Esophagus (tissue), 2 donors: ENCODE measurements at regions not wholly inside any gene's neighbourhood (a gene's known extent, or its start where the extent isn't known, plus 50 kb on each side); places are given as distances from the start of the nearest gene placed in this dataset.

Experiments
- H3K27ac ChIP-seq, 2 donors: one replicate each; pipeline ENCODE4 v1.5.1; 2013; ENCODE audit warnings: low read depth in 2 of 2, mild to moderate bottlenecking in 2 of 2, inconsistent platforms in 1 of 2, low read length in 1 of 2, moderate library complexity in 1 of 2
- H3K27me3 ChIP-seq, 2 donors: one replicate each; pipeline ENCODE4 v1.6.1; 2013; ENCODE audit warnings: low read length in 2 of 2, control low read depth in 1 of 2, mild to moderate bottlenecking in 1 of 2; ENCODE audit not compliant: insufficient read depth in 2 of 2, control insufficient read depth in 1 of 2
- H3K36me3 ChIP-seq, 2 donors: one replicate each; pipeline ENCODE4 v1.6.1; 2013; ENCODE audit warnings: low read length in 1 of 2; ENCODE audit not compliant: control insufficient read depth in 2 of 2, insufficient read depth in 2 of 2
- H3K4me1 ChIP-seq, 2 donors: one replicate each; pipeline ENCODE4 v1.6.1; 2013; ENCODE audit warnings: low read length in 1 of 2; ENCODE audit not compliant: control insufficient read depth in 2 of 2, insufficient read depth in 2 of 2
- H3K4me3 ChIP-seq, 2 donors: one replicate each; pipeline ENCODE4 v1.5.1; 2013; ENCODE audit warnings: low read length in 2 of 2, mild to moderate bottlenecking in 2 of 2, low read depth in 1 of 2, moderate library complexity in 1 of 2
- H3K9me3 ChIP-seq, 2 donors: one replicate each; pipeline ENCODE4 v1.6.1; 2013; ENCODE audit warnings: mild to moderate bottlenecking in 2 of 2, low read depth in 1 of 2, low read length in 1 of 2, moderate library complexity in 1 of 2; ENCODE audit not compliant: control insufficient read depth in 2 of 2, insufficient read depth in 1 of 2
- WGBS, 2 donors: extraction: QIAGEN DNeasy Blood & Tissue Kit; methylation state at CpG; one replicate each; pipeline ENCODE4 v1.1.7; 2013; 5-methylcytosine and 5-hydroxymethylcytosine counted together
- donor health status: healthy with polysubstance abuse.
- donor health status: Bipolar disorder and iron deficiency.

DNA sequence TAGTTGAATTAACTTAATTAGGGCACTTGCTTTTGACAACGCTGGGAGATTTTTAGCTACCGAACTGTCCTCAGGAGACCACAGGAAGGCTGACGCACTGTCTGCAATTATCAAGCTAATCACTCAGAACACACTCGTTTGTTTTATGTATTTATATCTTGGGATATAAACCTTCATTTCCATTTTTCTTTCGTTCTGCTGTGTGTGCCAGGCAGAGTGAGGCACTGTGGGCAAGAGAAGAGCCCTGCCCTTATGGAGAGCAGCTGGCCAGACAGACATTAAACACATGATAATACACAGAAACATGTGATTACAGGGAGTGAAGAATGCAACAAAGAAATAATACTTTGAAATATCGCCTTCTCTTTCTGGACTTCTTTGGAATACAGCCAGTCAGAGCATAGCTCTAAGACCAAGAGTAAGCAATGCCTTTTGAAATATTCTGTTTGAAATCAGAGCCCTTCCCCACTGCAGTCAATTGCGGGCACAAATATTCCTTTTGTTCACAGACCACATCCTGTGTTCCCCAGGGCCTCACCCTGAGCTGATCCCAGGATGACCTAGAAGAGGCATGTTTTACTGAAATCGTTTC lies 96.8 kb downstream of the ANKRD60 start:
- H3K36me3 ChIP-seq: no peaks in the 10 kb centered on the region
- no peaks in the 10 kb centered on the region for H3K9me3 ChIP-seq
- no peak overlapping the region for H3K4me3 ChIP-seq
- H3K4me1 ChIP-seq: peaks cover 2 to 3% of the 10 kb centered on the region in 2 donors
- no peak overlapping the region for H3K27ac ChIP-seq
- 21 to 28% methylated on average over 8 of the region's 8 CpGs for WGBS, 2 donors
- H3K27me3 ChIP-seq: peaks cover 0 to 4% of the 10 kb centered on the region in 2 donors

DNA sequence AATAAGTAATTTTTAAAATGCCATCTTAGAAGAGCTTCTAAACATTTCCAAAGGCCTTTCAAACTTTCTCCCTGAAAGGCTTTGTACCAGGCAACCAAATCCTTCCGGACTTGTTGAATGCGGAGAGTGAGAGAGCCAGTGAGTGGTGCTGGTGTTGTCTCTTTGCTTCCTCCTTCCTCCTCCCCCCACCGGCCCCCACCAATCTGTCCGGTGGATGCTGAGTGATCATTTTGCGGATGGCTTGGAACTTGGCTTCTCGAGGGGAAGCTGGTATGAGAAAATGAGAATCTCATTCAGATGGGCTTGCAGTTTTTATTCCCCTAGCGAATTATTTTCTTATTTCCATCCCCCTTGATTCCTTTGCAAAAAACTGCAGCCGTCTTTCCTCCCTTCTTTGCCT lies 97.3 kb downstream of the ANKRD60 start:
- H3K4me3 ChIP-seq: no peak overlapping the region
- H3K27me3 ChIP-seq: peaks cover 0 to 4% of the 10 kb centered on the region in 2 donors
- peaks cover 2 to 3% of the 10 kb centered on the region in 2 donors for H3K4me1 ChIP-seq
- 44 to 45% methylated on average over 8 of the region's 8 CpGs for WGBS, 2 donors
- H3K36me3 ChIP-seq: no peaks in the 10 kb centered on the region
- H3K27ac ChIP-seq: peak overlapping the region in 1 of 2 donors; percentile 27
- H3K9me3 ChIP-seq: no peaks in the 10 kb centered on the region

DNA sequence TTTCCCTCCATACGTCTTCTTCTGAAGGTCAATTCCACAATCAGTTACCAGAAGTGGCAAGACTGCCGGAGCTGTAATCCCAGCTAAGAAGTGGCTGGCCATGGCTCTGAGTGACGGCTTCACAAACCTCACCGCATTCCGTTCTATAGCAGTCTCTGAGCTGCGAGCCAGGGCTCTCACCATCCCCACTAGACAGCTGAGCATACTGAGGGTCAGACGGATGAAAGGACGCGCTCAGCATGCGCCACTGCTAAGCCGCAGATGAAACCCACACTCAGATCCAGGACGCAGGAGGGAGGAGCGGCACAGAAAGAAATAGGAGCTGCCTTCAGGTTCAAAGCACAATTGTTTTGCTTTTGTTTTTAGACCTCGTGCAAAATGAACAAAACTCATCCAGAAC lies 97.9 kb downstream of the ANKRD60 start:
- 84% methylated on average over 14 of the region's 14 CpGs for WGBS, 2 donors
- Histone ChIP-seq H3K9me3 (no peaks in the 10 kb centered on the region), H3K27me3 (peaks cover 0 to 4% of the 10 kb centered on the region in 2 donors), H3K36me3 (no peaks in the 10 kb centered on the region), H3K27ac (no peak overlapping the region), H3K4me3 (no peak overlapping the region), H3K4me1 (peaks cover 2 to 3% of the 10 kb centered on the region in 2 donors)

DNA sequence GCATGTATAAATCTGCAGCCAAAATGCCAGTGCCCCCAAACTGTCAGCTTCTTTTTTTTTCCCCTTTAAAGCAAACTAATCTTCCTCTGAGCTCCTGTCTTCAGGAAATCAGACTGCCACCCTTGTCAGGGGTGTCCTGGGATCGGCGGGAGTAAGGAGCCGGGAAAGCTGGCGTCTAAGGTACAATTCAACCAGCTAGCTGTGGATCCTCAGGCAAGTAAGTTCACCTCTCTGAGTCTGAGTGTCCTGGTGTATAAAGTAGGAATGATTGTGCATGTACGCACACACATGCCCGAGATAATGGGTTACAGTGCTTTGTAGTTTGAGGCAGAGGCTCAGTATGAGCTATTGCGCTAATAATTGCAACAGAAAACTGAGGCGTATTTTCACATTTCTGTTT lies 98.3 kb downstream of the ANKRD60 start:
- Histone ChIP-seq H3K4me1 (no peaks in the 10 kb centered on the region), H3K4me3 (no peak overlapping the region), H3K27ac (no peak overlapping the region), H3K9me3 (no peaks in the 10 kb centered on the region), H3K36me3 (no peaks in the 10 kb centered on the region), H3K27me3 (peaks cover 0 to 4% of the 10 kb centered on the region in 2 donors)
- WGBS, 2 donors: 89 to 91% methylated on average over 8 of the region's 8 CpGs

DNA sequence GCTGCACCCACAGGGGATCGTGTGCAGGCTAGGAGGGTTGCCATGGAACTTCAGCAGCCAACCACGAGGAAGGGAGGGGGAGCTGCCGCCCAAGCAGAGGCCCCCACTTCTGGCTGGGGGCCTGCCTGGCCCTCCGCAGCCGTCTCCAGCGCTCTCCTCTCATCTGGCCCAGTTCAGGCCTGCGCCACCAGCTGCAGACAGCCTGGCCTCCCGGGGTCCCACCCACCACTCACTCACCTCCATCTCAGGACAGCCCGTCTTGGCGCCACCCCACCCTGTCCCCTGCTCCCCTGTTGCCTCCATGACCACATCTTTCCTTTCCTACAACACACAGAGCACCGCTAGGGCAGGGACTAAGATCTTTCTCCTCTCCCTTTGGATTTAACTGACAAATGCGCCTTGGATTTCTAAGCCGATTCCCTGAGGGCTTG lies 98.7 kb downstream of the ANKRD60 start:
- H3K9me3 ChIP-seq: no peaks in the 10 kb centered on the region
- 72 to 73% methylated on average over 13 of the region's 13 CpGs for WGBS, 2 donors
- no peaks in the 10 kb centered on the region for H3K36me3 ChIP-seq
- peaks cover 0 to 4% of the 10 kb centered on the region in 2 donors for H3K27me3 ChIP-seq
- no peaks in the 10 kb centered on the region for H3K4me1 ChIP-seq
- H3K27ac ChIP-seq: no peak overlapping the region
- no peak overlapping the region for H3K4me3 ChIP-seq

DNA sequence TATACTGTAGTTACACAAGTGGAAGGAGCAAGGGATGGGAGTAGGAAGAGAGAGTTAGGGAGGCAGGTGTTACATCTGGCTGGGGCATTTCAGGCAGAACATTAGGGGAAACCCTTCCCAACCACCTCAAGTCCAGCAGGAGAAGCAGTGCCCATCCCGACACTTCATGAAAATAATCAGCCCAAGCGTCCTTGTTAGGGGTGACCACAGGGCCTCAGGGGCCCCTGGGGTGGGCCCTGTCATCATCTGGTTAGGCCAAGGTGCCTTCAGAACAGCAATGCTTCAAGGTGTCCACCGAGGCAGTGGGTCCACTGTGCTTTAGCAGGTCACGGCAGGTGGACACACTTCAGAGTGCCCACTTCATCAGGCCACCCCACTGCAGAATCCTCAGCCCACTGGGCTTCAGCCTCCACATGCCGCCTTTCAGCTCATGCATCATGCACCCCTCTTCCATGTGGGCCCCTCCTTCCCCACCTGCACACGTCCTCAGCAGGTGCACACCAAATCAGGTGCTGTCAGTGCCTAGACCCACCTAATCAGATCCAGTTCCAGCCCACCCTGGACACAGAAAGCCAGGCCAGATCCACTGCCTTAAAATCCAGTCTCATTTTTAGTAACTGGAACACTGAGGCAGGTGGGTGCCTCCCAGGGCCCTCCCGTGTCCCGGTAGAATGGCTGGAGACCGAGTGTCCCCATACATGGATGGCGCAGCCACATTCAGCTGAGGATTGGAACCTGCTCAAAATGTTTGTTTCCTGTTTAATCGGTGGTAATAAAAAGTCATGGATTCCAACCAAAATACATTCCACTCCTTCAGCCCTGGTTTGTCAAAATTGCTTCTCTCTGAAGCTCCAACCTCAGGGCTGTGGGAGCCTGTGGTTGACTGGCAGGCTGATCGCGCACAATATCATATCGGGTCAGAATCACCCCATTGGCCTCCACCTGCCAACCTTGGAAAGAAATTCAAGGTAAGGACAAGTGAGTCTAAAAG lies 99.5 kb downstream of the ANKRD60 start:
- Histone ChIP-seq H3K36me3 (no peaks in the 10 kb centered on the region), H3K9me3 (no peaks in the 10 kb centered on the region), H3K4me3 (no peak overlapping the region), H3K4me1 (no peaks in the 10 kb centered on the region), H3K27me3 (peaks cover 0 to 4% of the 10 kb centered on the region in 2 donors), H3K27ac (no peak overlapping the region)
- WGBS, 2 donors: 83 to 84% methylated on average over 14 of the region's 14 CpGs

DNA sequence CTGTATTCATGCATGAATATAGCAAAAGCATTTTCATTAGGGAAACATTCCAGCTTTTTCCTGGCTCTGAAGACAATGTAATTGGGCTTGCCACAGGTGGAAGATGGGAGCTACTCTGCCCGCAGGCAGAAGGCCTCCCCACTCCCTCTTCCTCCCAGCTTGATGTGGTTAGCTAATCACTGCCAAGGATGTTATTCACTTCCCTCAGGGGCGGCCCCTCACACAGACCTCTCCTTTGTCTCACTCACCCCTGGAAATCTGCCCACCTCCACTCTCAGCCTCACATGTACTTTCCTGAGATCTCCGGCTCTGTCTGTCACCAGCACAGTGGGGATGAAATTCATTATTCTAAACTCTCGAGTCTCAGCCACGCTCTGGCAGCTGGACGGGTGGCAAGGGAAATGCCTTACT lies 100.7 kb downstream of the ANKRD60 start:
- Histone ChIP-seq H3K27ac (no peak overlapping the region), H3K4me1 (no peaks in the 10 kb centered on the region), H3K27me3 (peaks cover 0 to 4% of the 10 kb centered on the region in 2 donors), H3K9me3 (no peaks in the 10 kb centered on the region), H3K36me3 (no peaks in the 10 kb centered on the region), H3K4me3 (no peak overlapping the region)
- 26 to 30% methylated on average over 6 of the region's 6 CpGs for WGBS, 2 donors

DNA sequence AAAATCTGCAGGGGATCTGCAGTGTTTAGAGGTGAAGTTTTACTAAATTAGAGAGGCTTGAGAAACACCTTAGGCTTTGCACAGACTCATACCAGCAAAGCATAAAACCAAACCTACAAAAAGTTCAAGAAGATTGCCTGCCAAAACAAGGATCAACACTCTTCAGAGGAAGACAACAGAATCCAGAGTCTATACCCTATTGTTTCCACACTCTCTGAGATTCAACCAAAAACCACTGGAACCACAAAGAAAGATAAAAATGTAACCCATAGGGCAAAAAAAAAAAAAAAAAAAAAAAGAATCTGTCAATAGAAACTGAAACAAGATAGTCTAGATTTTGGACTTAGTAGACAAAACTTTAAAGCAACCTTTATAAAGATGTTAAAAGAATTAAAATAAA lies 102.7 kb downstream of the ANKRD60 start:
- no peak overlapping the region for H3K4me3 ChIP-seq
- no peaks in the 10 kb centered on the region for H3K36me3 ChIP-seq
- H3K27me3 ChIP-seq: peaks cover 0 to 3% of the 10 kb centered on the region in 2 donors
- H3K4me1 ChIP-seq: no peaks in the 10 kb centered on the region
- H3K9me3 ChIP-seq: no peaks in the 10 kb centered on the region
- H3K27ac ChIP-seq: no peak overlapping the region

DNA sequence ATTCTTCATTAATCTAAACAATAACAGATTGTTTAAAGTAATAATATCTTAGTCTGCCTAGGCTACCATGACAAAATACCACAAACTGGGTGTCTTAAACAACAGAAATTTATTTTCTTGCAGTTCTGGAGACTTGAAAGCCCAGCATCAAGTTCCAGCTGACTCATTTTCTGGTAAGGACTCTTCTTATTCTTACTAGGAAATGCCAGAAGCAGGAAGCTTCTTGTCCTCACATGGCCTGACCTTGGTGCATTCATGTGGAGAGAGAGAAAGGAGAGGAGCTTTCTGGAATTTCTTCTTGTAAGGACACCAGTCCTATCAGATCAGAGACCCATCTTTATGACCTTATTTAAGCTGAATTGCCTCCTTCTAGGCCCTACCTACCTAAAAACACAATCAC lies 110.5 kb downstream of the ANKRD60 start:
- Histone ChIP-seq H3K4me1 (peaks cover 0 to 4% of the 10 kb centered on the region in 2 donors), H3K9me3 (no peaks in the 10 kb centered on the region), H3K27me3 (no peaks in the 10 kb centered on the region), H3K36me3 (no peaks in the 10 kb centered on the region), H3K27ac (no peak overlapping the region), H3K4me3 (no peak overlapping the region)
